IPS-20b (cell line): ENCODE measurements at regions not wholly inside any gene's neighbourhood (a gene's known extent, or its start where the extent isn't known, plus 50 kb on each side); places are given as distances from the start of the nearest gene placed in this dataset.

Source experiments
- H3K27ac ChIP-seq: one replicate; pipeline ENCODE4 v1.5.1; 2013; ENCODE audit warnings: low read length
- H3K27me3 ChIP-seq: 2 replicates; pipeline ENCODE4 v1.6.1; 2013; ENCODE audit warnings: mild to moderate bottlenecking, low read length, inconsistent platforms; ENCODE audit not compliant: insufficient read depth
- H3K36me3 ChIP-seq: 2 replicates; pipeline ENCODE4 v1.6.1; 2013; ENCODE audit warnings: low read depth, mild to moderate bottlenecking, inconsistent platforms, low read length, moderate library complexity; ENCODE audit not compliant: insufficient read depth
- H3K4me1 ChIP-seq: 2 replicates; pipeline ENCODE4 v1.6.1; 2013; ENCODE audit warnings: mild to moderate bottlenecking, control low read depth, inconsistent platforms, low read length, moderate library complexity; ENCODE audit not compliant: insufficient read depth
- H3K4me3 ChIP-seq: 2 replicates; pipeline ENCODE4 v1.5.1; 2013; ENCODE audit warnings: mild to moderate bottlenecking, low read length, inconsistent platforms
- H3K9ac ChIP-seq: 2 replicates; pipeline ENCODE4 v1.6.1; 2013; ENCODE audit warnings: low read depth, mild to moderate bottlenecking, inconsistent platforms, low read length, moderate library complexity
- H3K9me3 ChIP-seq: 2 replicates; pipeline ENCODE4 v1.6.1; 2013; ENCODE audit warnings: mild to moderate bottlenecking, low read depth, low read length, inconsistent platforms; ENCODE audit not compliant: insufficient read depth

DNA sequence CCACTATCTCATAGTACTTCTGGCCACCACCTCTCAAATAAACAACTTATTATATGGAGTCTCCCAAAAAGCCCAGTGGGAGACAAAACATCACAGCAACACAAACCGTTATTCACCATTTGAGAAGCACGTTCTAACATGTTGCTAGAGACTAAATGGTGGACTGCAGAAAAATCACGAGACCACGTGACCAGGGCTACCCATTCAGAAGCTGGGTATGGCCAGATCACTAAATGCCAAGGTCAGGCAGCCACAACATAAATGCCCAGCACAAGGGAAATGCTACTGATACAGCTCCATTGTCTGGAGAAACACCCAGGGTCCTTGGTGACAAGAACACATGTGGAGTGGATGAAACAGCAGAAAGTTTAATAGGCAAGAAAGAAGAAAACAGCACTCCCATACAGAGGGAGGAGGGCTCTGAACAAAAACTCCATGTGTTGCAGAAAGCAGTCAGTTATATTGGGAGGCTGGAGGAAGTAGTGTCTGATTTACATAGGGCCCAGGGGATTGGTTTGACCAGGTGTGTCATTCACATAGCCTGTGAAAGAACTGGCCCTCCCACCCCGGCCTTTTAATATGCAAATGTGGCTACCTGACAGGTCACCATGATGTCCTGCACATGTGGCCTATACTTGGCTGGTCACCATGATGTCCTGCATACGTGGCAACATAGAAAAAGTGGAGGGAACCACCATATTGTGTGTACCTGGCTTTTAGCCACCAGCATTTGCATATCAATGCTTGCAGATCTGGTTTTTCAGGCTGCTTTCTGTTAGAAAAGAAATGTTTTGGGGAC is 97.2 kb downstream of the TRIM36 start:
- Histone ChIP-seq H3K4me1 (peaks cover 16% of the 10 kb centered on the region), H3K4me3 (no peak overlapping the region), H3K27me3 (no peaks in the 10 kb centered on the region), H3K9ac (no peak overlapping the region), H3K36me3 (no peaks in the 10 kb centered on the region), H3K27ac (no peak overlapping the region), H3K9me3 (no peaks in the 10 kb centered on the region)

GRCh38 chr5:115070737-115071136 is 99.0 kb downstream of the TRIM36 start:
- Histone ChIP-seq H3K27ac (no peak overlapping the region), H3K27me3 (no peaks in the 10 kb centered on the region), H3K4me3 (no peak overlapping the region), H3K36me3 (no peaks in the 10 kb centered on the region), H3K4me1 (peaks cover 16% of the 10 kb centered on the region), H3K9me3 (no peaks in the 10 kb centered on the region), H3K9ac (no peak overlapping the region)

DNA sequence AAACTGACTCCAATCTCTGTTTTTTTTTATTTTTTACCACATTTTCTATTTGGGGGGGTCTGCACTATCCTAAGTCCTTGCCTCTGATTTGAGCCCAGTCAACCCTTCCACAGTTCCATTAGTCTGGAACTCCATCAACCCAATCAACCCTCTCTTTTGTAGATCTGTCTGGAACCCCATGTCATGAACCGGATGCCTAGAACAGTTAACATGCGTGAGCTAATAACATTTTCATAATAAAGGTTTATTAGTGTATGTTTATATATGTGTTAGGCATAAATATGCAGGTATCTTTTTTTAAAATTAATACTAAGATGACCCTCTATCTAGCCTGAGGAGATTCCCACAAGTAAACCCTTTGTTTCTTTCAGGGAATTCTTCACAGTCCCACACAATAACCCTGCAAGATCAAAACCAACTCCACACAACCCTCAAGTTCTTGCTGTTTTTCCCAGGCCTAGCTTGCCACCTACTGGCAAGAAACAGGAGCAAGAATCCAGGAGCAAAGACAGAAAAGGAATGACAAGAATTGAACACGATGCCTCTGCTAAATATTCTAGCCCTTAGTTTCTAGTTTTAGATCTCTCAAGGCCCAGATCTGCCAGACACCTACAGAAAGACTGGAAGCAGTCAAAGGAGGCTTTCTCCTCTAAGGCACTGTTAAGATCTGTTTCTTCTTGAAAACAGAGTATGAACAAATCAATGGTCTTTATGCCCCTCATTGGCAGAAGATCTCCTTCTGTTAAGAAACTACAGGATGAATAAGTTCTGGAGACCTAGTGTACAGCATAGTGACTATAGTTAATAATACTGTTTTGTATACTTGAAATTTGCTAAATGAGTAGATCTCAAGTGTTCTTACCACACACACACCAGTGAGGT is 100.4 kb downstream of the TRIM36 start:
- Histone ChIP-seq H3K4me1 (peaks cover 16% of the 10 kb centered on the region), H3K9ac (no peak overlapping the region), H3K27ac (no peak overlapping the region), H3K36me3 (no peaks in the 10 kb centered on the region), H3K27me3 (no peaks in the 10 kb centered on the region), H3K4me3 (no peak overlapping the region), H3K9me3 (no peaks in the 10 kb centered on the region)

DNA sequence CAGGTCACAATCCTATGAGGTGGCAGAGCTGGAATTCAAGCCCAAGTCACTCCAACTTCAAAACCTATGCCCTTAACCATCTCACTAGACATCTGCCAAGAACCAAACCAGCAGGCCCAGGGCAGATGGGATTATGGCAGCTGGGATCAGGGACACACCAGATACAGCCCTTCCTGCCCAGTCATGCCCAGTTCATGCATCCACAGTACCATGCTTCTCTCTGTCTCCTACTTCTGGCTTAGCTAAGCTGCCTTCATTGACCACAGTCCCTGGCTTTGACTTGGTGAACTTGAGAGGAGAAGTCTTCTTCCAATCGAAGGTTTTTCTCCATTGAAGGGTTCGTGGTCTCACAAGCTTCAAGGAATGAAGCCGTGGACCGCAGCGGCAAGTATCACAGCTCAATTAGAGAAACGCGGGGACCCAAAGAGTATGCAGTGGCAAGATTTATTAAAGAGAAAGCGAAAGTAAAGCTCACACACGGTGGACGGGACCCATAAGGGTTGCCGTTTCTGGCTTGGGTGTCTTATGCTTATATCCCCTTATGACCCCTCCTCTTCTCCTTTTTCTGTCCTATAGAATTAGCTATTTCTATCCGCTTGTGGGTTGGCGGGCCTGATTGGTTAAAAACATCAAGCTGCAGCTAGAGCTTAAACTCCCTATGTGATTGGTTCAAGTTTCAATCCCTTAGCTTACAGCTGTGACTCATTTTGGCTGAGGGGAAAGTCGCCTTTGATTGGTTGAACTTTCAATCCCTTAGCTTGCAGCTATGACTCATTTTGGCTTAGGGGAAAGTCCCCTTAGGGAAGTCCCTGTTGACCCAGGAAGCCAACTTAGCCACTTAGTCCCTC is 101.2 kb downstream of the TRIM36 start:
- Histone ChIP-seq H3K9me3 (no peaks in the 10 kb centered on the region), H3K36me3 (no peaks in the 10 kb centered on the region), H3K27ac (no peak overlapping the region), H3K27me3 (no peaks in the 10 kb centered on the region), H3K4me1 (peaks cover 15% of the 10 kb centered on the region), H3K4me3 (no peak overlapping the region), H3K9ac (no peak overlapping the region)

GRCh38 chr5:115064380-115064779 is 105.3 kb downstream of the TRIM36 start:
- no peak overlapping the region for H3K4me3 ChIP-seq
- H3K4me1 ChIP-seq = no peaks in the 10 kb centered on the region
- H3K9ac ChIP-seq = no peak overlapping the region
- no peaks in the 10 kb centered on the region for H3K27me3 ChIP-seq
- H3K36me3 ChIP-seq = no peaks in the 10 kb centered on the region
- H3K9me3 ChIP-seq = no peaks in the 10 kb centered on the region
- no peak overlapping the region for H3K27ac ChIP-seq

DNA sequence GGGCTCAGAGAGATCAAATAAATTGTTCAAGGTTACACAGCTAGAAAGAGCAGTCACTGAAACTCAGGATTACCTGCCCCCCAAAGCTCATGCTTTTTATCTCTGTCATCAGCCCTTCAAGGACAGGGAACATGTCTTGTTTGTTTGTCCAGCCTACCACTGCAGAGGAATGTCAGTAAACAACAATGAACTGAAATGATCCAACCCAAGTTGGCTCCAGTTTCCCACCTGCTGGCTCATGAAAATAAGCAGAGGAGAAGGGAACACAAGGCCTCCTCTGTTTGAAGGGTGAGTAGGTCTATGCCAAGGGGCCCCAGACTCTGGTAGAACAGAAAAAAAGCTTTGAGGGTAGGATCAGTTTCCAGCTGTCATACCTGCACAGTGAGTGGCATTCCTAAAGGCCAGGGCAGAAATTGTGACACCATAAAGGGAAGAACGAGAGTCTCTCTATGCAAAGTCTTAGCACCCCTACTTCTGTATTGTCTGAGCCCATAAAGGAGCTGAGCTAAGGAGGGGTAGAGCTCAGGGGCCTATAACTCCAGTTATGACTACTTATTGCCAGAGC is 115.2 kb downstream of the TRIM36 start:
- no peaks in the 10 kb centered on the region for H3K36me3 ChIP-seq
- peaks cover 5% of the 10 kb centered on the region; the same call in 1 of the 2 replicates for H3K4me1 ChIP-seq
- no peak overlapping the region for H3K27ac ChIP-seq

GRCh38 chr5:115052948-115053347 is 116.8 kb downstream of the TRIM36 start:
- Histone ChIP-seq H3K9me3 (no peaks in the 10 kb centered on the region), H3K27me3 (no peaks in the 10 kb centered on the region), H3K9ac (no peak overlapping the region), H3K4me1 (peaks cover 5% of the 10 kb centered on the region; the same call in 1 of the 2 replicates), H3K36me3 (no peaks in the 10 kb centered on the region), H3K27ac (no peak overlapping the region), H3K4me3 (no peak overlapping the region)

More for the DNA sequence above, 115.2 kb downstream of the TRIM36 start:
- Histone ChIP-seq H3K9me3 (no peaks in the 10 kb centered on the region), H3K27me3 (no peaks in the 10 kb centered on the region), H3K9ac (no peak overlapping the region), H3K4me3 (no peak overlapping the region)

GRCh38 chr5:115050866-115051265 is 118.8 kb downstream of the TRIM36 start:
- Histone ChIP-seq H3K27ac (no peak overlapping the region), H3K4me3 (no peak overlapping the region), H3K9ac (no peak overlapping the region), H3K36me3 (no peaks in the 10 kb centered on the region), H3K27me3 (no peaks in the 10 kb centered on the region), H3K9me3 (no peaks in the 10 kb centered on the region), H3K4me1 (peaks cover 5% of the 10 kb centered on the region; the same call in 1 of the 2 replicates)

DNA sequence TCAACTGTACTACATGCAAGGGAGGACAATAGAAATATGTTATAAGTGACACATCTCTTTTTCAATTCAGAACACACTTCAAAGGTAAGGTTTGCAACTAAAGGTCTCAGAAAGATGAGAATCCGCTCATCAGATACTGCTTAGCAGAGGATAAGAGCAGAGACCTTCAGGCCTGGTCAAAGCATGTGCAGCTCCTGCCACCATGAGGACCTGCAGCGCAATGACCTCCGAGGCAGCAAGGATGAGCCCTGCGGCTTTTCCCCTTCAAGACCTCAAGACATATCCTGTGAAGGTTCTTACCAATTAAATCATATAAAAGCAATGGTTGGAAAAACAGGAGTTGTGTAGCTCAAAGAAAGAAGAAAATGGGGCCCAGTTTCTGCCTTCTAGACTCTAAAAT is 135.8 kb downstream of the TRIM36 start:
- H3K4me1 ChIP-seq = peaks cover 4% of the 10 kb centered on the region; the same call in 1 of the 2 replicates
- H3K27me3 ChIP-seq = no peaks in the 10 kb centered on the region
- H3K27ac ChIP-seq = no peak overlapping the region
- H3K9me3 ChIP-seq = peaks cover 31% of the 10 kb centered on the region
- H3K36me3 ChIP-seq = no peaks in the 10 kb centered on the region
- H3K4me3 ChIP-seq = no peak overlapping the region
- no peak overlapping the region for H3K9ac ChIP-seq

GRCh38 chr5:115028557-115028956 is 141.2 kb downstream of the TRIM36 start:
- Histone ChIP-seq H3K9me3 (peaks cover 15% of the 10 kb centered on the region), H3K9ac (no peak overlapping the region), H3K36me3 (no peaks in the 10 kb centered on the region), H3K4me1 (peaks cover 10% of the 10 kb centered on the region; the same call in 1 of the 2 replicates), H3K4me3 (no peak overlapping the region), H3K27me3 (no peaks in the 10 kb centered on the region), H3K27ac (no peak overlapping the region)

DNA sequence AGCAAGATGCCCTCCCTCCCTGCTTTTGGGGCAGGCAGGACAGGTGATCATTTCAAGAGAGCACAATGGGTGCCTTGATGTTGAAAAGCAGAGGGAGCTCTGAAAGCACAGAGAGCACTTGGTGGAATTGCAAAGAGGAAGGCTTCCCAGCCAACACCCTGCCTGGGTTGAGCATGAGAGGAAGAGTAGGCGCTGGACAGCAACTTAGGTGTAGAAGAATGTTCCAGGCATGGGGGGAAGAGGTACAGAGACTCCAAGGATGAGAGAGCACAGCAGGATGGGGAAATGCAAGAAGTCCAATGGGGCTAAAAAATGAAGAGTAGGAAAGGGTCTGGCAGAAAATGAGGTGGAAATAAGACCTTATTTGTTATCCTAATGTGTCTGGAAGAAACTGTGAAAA is 144.8 kb downstream of the TRIM36 start:
- H3K4me1 ChIP-seq = peaks cover 10% of the 10 kb centered on the region; the same call in 1 of the 2 replicates
- no peak overlapping the region for H3K4me3 ChIP-seq
- no peaks in the 10 kb centered on the region for H3K27me3 ChIP-seq
- no peak overlapping the region for H3K27ac ChIP-seq
- no peaks in the 10 kb centered on the region for H3K9me3 ChIP-seq
- H3K9ac ChIP-seq = no peak overlapping the region
- no peaks in the 10 kb centered on the region for H3K36me3 ChIP-seq
